Epithelial cell of proximal tubule (primary cell): ENCODE measurements at regions not wholly inside any gene's neighbourhood (a gene's known extent, or its start where the extent isn't known, plus 50 kb on each side); places are given as distances from the start of the nearest gene placed in this dataset.

ENCODE experiments used
- DNase-seq: peaks from one replicate; pipeline ENCODE4 v3.0.0-alpha.2; 2011; ENCODE audit warnings: low read depth
- H3K4me3 ChIP-seq: 2 replicates; pipeline ENCODE4 v1.5.1; 2011; ENCODE audit warnings: low read depth, mild to moderate bottlenecking, low read length
- TF ChIP-seq, protein P1 (sequence below): conservative IDR thresholded peaks from 2 replicates; pipeline ENCODE4 v1.5.1; 2012; ENCODE audit warnings: low read depth, mild to moderate bottlenecking, low read length

DNA sequence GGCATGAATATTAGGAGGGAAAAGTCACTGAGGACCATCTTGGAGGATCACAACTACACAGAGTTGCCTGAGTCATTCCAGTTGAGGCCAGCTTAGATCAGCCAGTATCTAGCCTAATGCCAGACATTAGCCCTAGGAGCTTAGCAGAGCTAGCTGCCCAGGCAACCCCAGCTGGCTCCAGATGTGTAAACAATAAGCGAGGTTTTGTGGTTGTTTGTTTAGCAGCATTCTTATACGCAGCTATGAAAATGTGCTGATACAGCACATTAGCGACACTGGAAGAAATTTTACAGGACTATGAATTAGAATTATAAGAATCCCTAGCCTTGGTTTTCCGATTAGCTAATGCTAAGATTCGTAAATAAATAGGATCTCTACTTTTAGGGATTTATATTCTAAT lies 59.3 kb downstream of the BTBD3 start:
- TF ChIP-seq, protein P1, sequence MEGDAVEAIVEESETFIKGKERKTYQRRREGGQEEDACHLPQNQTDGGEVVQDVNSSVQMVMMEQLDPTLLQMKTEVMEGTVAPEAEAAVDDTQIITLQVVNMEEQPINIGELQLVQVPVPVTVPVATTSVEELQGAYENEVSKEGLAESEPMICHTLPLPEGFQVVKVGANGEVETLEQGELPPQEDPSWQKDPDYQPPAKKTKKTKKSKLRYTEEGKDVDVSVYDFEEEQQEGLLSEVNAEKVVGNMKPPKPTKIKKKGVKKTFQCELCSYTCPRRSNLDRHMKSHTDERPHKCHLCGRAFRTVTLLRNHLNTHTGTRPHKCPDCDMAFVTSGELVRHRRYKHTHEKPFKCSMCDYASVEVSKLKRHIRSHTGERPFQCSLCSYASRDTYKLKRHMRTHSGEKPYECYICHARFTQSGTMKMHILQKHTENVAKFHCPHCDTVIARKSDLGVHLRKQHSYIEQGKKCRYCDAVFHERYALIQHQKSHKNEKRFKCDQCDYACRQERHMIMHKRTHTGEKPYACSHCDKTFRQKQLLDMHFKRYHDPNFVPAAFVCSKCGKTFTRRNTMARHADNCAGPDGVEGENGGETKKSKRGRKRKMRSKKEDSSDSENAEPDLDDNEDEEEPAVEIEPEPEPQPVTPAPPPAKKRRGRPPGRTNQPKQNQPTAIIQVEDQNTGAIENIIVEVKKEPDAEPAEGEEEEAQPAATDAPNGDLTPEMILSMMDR, result no peak
- no peak overlapping the region for H3K4me3 ChIP-seq
- no peak for DNase-seq

DNA sequence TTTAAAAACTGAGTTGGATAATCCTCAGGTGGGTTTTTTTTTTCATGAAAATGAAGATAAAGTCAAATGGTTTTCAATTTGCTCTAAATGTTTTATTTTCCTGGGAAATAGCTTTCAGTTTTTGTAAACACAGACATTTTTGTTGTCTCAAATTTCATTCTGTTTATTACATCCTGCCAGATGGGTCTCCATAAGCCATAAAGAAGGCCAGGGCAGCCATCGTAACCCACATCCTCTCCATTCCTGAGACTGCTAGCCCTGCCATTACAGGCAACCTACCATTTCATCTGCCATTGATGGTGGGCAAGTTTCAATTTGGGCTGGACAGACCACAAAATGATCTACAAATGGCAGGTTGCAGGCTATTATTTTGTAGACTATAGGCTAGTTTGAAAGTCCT lies 60.8 kb downstream of the BTBD3 start:
- H3K4me3 ChIP-seq, result no peak overlapping the region
- DNase-seq, result no peak
- TF ChIP-seq, protein P1, result no peak

DNA sequence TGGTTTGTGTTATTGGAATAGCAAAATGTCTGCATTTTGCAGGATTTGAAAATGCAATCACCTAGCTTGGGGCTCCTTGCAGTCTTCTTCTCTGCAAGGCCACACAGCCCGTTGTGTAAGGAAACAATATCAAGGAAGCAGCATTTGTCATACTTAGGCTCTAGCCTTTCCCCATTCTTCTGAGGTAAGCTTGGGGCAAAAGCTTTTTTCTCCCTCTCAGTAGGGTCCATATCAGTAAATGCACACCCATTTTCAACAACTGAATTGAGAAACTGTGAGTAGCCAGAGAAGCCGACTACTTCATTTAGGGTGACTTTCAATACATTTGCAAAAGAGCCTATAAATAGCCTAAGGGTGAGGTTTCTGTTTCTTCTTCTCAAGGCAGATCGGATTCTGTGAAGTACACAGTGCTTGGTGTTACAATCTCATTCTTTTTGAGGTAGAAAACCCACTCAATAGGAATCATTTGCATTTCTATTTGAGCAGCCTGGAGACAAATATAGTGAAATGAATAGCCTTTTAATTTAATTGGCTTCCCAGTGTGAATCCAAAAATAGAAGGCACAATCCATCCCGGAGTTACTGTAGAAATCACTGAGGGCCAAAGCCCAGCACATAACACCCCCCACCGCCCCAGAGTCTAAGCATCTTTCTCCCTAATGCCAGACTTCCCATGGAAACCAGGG lies 61.8 kb downstream of the BTBD3 start:
- TF ChIP-seq, protein P1, result no peak
- no peak overlapping the region for H3K4me3 ChIP-seq
- no peak for DNase-seq

DNA sequence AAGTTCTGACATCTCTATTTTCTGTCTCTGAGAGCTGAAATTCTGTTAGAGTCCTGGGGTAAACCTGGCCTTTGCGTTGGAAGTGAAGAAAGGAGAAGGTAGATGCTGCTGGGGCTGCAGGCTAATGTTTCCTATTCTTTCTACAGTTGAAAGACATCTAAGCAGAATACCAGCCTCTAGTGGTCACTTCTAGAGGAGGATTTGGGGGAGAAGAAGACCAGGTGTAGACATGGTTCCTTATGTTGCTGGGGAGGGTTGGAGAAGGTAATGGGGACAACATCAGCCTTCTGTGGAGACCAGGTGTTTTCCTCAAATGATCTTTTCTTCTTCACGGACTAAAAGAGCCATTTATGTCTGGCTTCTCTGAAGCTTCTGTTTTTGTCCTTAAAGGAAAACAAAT lies 62.6 kb downstream of the BTBD3 start:
- TF ChIP-seq, protein P1, result peak; percentile 11
- no peak overlapping the region for H3K4me3 ChIP-seq
- DNase-seq, result no peak

DNA sequence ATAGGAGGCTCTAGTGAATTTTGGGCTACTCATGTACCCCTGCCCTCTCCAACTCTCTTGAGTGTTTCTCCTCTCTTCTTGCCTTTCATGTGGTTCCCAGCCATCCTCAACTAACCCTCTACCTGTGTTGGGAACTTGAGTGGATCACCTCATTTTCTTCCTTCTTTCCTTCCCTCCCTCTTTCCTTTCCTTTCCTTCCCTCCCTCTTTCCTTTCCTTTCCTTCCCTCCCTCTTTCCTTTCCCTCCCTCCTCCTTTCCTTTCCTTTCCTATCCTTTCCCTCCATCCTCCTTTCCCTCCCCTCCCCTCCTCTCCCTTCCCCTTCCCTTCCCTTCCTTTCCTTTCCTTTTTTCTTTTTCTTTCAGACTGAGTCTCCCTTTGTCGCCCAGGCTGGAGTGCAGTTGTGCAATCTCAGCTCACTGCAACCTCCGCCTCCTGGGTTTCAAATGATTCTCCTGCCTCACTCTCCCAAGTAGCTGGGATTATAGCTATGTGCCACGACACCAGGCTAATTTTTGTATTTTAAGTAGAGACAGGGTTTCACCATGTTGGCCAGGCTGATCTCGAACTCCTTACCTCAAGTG lies 63.8 kb downstream of the BTBD3 start:
- no peak for DNase-seq
- TF ChIP-seq, protein P1, result no peak
- H3K4me3 ChIP-seq, result no peak overlapping the region

DNA sequence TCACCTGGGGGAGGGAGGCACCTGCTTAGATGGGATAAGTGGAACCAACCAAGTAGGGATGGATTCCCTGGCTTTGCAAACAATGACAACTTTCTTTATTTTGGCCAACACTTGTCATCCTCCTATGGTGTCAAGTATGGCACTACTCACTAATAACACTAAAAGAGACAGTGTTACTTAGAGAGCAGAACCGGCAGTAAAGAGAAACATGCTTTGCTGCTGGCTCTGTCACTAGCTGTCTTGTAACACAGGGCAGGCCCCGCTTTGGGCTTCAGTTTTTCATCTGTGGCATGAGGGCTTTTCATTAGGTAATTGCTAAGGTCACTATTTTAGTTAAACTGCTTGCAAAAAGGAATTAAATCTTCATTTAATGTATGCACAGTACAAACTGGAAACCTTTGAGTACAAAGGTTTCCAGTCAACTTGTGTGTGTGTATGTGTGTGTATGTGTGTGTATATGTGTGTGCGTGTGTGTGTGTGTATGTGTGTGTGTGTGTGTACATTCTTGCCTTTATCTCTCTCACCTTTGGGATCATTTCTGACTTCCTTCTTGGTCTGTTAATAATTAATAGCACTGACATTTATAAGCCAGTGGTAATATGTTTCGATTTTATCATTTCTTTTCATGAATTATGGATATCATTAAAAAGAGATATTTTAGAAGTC lies 64.7 kb downstream of the BTBD3 start:
- no peak for DNase-seq
- TF ChIP-seq, protein P1, result no peak

More for the DNA sequence above, 64.7 kb downstream of the BTBD3 start:
- H3K4me3 ChIP-seq, result peak overlapping the region; percentile 23
